ENCODE measurements at regions not wholly inside any gene's neighbourhood (a gene's known extent, or its start where the extent isn't known, plus 50 kb on each side); places are given as distances from the start of the nearest gene placed in this dataset.

DNA sequence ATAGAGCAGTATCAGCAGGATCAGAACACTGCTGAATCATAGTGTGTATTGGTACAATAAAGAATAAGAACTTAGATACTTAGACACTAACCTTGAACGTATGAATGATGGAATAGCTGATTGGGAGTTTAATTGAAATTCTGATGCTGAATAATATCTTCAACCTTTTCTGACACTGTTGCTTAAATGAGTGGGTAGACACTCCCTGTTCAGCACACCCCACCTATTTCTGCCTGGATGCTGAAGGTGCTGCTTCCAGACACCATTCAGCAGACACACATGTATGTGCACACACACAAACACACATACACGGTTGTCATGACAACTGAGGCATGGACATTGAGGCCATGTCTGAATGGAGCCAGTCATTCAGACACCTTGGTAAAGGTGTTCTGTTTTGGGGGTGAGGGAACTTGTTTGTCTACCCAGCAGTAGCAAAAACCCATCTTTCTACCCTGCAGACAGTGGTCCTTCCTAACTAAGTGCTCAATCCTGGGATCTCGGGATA is 54.3 kb downstream of the TMEM215 start:
- H3K27ac ChIP-seq = no peak overlapping the region
- no peaks in the 10 kb centered on the region for H3K27me3 ChIP-seq (ENCODE audit: insufficient read depth in 3 of 3, low read length in 2 of 3)
- 82 to 90% (median 85%) methylated on average over 3 of the region's 3 CpGs for WGBS, 3 donors
- ATAC-seq (no peak), DNase-seq (no peak)
- H3K36me3 ChIP-seq (ENCODE audit: insufficient read depth in 1 of 2, low read depth in 1 of 2) = no peaks in the 10 kb centered on the region
- no peak overlapping the region for H3K4me3 ChIP-seq
- intact Hi-C loops (cut with DNase I) = no loop called here
- TF ChIP-seq, protein P1, sequence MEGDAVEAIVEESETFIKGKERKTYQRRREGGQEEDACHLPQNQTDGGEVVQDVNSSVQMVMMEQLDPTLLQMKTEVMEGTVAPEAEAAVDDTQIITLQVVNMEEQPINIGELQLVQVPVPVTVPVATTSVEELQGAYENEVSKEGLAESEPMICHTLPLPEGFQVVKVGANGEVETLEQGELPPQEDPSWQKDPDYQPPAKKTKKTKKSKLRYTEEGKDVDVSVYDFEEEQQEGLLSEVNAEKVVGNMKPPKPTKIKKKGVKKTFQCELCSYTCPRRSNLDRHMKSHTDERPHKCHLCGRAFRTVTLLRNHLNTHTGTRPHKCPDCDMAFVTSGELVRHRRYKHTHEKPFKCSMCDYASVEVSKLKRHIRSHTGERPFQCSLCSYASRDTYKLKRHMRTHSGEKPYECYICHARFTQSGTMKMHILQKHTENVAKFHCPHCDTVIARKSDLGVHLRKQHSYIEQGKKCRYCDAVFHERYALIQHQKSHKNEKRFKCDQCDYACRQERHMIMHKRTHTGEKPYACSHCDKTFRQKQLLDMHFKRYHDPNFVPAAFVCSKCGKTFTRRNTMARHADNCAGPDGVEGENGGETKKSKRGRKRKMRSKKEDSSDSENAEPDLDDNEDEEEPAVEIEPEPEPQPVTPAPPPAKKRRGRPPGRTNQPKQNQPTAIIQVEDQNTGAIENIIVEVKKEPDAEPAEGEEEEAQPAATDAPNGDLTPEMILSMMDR (IDR thresholded peaks at IDR 0.05) = no peak
- H3K4me1 ChIP-seq = no peaks in the 10 kb centered on the region
- H3K9me3 ChIP-seq = no peaks in the 10 kb centered on the region

DNA sequence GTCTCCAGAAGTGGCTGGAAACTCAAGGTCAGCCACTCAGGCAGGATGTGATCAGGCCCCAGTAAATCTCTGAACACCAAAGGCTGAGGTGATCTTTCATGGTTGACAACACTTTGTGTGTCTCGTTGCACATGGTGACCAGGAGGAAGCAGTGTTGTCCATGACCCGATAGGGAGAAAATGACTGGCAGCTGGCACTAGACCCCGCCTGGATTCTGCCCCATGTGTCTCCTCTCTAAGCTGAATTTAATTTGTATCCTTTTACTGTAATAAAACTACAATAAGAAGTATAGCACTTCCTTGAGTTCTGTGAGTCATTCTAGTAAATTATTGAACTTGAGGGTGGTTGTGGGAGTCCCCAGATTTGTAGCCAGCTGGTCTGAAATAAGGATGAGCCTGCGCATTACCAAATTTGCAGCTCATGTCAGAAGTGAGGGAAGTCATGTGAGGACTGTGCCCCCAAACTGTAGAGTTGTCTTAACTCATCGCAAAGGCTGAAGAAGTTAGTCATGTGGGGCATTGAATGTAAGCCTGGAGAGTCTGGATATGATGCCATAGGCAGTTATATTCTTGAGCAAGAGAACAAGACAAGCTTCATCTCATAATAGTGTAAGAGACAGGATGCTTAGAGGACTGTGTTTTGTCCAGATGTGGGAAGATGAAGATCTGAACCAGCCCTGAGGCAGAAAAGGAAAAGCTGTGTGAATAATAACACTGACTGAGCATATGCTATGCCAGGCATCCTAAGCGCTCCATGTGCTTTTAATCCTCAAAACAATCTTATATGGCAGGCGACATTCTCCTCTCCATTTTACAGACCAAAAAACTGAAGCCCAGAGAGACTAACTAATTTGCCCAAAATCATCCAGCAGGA is 55.9 kb downstream of the TMEM215 start:
- H3K36me3 ChIP-seq (ENCODE audit: insufficient read depth in 1 of 2, low read depth in 1 of 2) = no peaks in the 10 kb centered on the region
- no peak overlapping the region for H3K4me3 ChIP-seq
- H3K27ac ChIP-seq = no peak overlapping the region
- TF ChIP-seq, protein P1 (IDR thresholded peaks at IDR 0.05) = no peak
- DNase-seq (no peak), ATAC-seq (no peak)
- intact Hi-C loops (cut with DNase I) = no loop called here
- H3K27me3 ChIP-seq (ENCODE audit: insufficient read depth in 3 of 3, low read length in 2 of 3) = no peaks in the 10 kb centered on the region
- H3K9me3 ChIP-seq = no peaks in the 10 kb centered on the region
- WGBS, 3 donors = 75 to 78% (median 75%) methylated on average over 7 of the region's 7 CpGs
- no peaks in the 10 kb centered on the region for H3K4me1 ChIP-seq

DNA sequence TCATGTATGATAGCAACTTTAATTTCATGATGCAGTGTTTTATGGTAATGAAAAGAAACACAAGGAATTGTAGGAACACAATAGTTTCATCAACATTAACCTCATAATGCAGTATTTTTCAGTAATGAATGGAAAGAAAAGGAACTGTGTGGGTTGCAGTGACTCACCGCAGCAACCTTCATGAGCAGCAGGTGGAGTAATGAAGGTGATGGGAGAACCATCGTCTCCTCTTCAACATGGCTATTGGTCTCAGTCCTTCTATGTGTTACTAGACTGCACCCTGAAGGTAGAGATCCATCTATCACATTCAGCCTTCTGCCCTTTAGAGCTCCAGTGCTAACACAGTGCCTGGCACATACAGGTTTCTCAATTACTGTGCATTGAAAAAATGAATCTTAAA is 58.0 kb downstream of the TMEM215 start:
- no peak for DNase-seq
- Histone ChIP-seq H3K27me3 (ENCODE audit: insufficient read depth in 3 of 3, low read length in 2 of 3) (no peaks in the 10 kb centered on the region), H3K4me1 (no peaks in the 10 kb centered on the region), H3K27ac (no peak overlapping the region), H3K9me3 (no peaks in the 10 kb centered on the region), H3K4me3 (no peak overlapping the region), H3K36me3 (ENCODE audit: insufficient read depth in 1 of 2, low read depth in 1 of 2) (no peaks in the 10 kb centered on the region)
- intact Hi-C loops (cut with DNase I) = loop anchor here in 1 of 2 donors (10.0 kb wide), 1 partner anchor 63 kb away; no protein-coding TSS in a partner anchor
- TF ChIP-seq, protein P1 (IDR thresholded peaks at IDR 0.05) = no peak
- ATAC-seq = no peak
- WGBS, 3 donors = 67 to 79% (median 67%) methylated on average over 2 of the region's 2 CpGs

DNA sequence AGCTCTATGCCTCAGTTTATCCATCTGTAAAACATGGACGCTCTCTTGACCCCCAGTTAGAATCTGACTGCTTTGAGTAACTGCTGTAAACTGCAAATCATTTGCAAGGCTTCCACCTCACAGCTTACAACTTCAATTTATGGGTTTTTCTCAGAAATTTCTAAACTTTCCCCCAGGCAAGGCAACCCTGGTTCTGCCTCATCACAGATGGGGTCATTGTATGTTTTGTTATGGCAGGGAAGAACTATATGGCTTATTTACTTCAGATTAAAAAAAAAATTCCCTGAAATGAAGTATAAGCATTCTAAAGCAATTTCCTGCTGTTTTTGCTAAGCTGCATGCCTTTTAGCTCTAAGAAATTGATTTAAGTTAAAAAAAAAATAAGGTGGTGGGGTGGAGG is 60.0 kb downstream of the TMEM215 start:
- peaks cover 0 to 4% (median 0%) of the 10 kb centered on the region in 3 donors for H3K27me3 ChIP-seq (ENCODE audit: insufficient read depth in 3 of 3, low read length in 2 of 3)
- intact Hi-C loops (cut with DNase I) = loop anchor here in 1 of 2 donors (10.0 kb wide), 1 partner anchor 62 kb away; no protein-coding TSS in a partner anchor
- 89 to 97% (median 97%) methylated on average over 1 of the region's 1 CpG for WGBS, 3 donors
- H3K9me3 ChIP-seq = no peaks in the 10 kb centered on the region
- H3K4me1 ChIP-seq = no peaks in the 10 kb centered on the region
- TF ChIP-seq, protein P1 (IDR thresholded peaks at IDR 0.05) = no peak
- no peak overlapping the region for H3K27ac ChIP-seq
- ATAC-seq (no peak), DNase-seq (no peak)
- no peaks in the 10 kb centered on the region for H3K36me3 ChIP-seq (ENCODE audit: insufficient read depth in 1 of 2, low read depth in 1 of 2)
- H3K4me3 ChIP-seq = no peak overlapping the region
